ENCODE measurements at regions not wholly inside any gene's neighbourhood (a gene's known extent, or its start where the extent isn't known, plus 50 kb on each side); places are given as distances from the start of the nearest gene placed in this dataset.

GRCh38 chr16:6884002-6884401 is 448.6 kb upstream of the RBFOX1 start:
- Histone ChIP-seq H3K27me3 (ENCODE audit: control insufficient read depth in 1 of 2, insufficient read depth in 2 of 2, low read length in 2 of 2) (no peaks in the 10 kb centered on the region), H2AFZ (ENCODE audit: low read length) (no peak overlapping the region), H4K20me1 (ENCODE audit: insufficient read depth, low read length) (no peaks in the 10 kb centered on the region), H3K79me2 (ENCODE audit: insufficient read depth, low read length) (no peaks in the 10 kb centered on the region), H3K9me3 (ENCODE audit: low read length) (peaks cover 5% of the 10 kb centered on the region), H3K4me2 (ENCODE audit: low read depth, low read length) (no peak overlapping the region), H3K27ac (ENCODE audit: extremely low read length, insufficient read depth, low read length) (no peak overlapping the region), H3K36me3 (replicated peaks in 1 of 2; ENCODE audit: control insufficient read depth in 1 of 2, insufficient read depth in 2 of 2, low read length in 2 of 2) (no peaks in the 10 kb centered on the region), H3K9ac (ENCODE audit: insufficient read depth, low read depth, low read length) (no peak overlapping the region), H3K4me3 (replicated peaks in 1 of 3; ENCODE audit: insufficient read depth in 1 of 3, low read depth in 2 of 3, low read length in 3 of 3) (no peak overlapping the region), H3K4me1 (ENCODE audit: insufficient read depth, low read length) (no peaks in the 10 kb centered on the region)
- DNase-seq (ENCODE audit: low spot score) (no peak), ATAC-seq (no peak), FAIRE-seq (no peak)
- in situ Hi-C loops (cut with HindIII; ENCODE audit: extremely low pct_ligation_motif_present, low pct_unique_long_range_greater_than_20kb), result no loop called here
- CTCF ChIA-PET (ENCODE audit: low intra/inter-chr PET ratio, low total read pairs), result no interaction called here
- POLR2A ChIA-PET, result no interaction called here
- intact Hi-C loops (cut with micrococcal nuclease; ENCODE audit: unreplicated experiment), result no loop called here
- BruUV-seq (replicated peaks), result no TSS peak
- 25% methylated on average over 6 of the region's 7 CpGs for WGBS (ENCODE audit: low lambda C conversion rate)
- TF ChIP-seq NBN (conservative IDR thresholded peaks at IDR 0.05) (no peak), DR1 (CRISPR knock-in tag; IDR thresholded peaks at IDR 0.05) (no peak), CC2D1A (CRISPR knock-in tag; IDR thresholded peaks at IDR 0.05) (no peak), KIAA2018 (CRISPR knock-in tag; IDR thresholded peaks at IDR 0.05; ENCODE audit: borderline replicate concordance) (no peak), ZBTB25 (CRISPR knock-in tag; IDR thresholded peaks at IDR 0.05) (no peak), GABPA (IDR thresholded peaks at IDR 0.05; ENCODE audit: low read depth, low read length) (no peak), GABPA (CRISPR knock-in tag; IDR thresholded peaks at IDR 0.05; ENCODE audit: low read depth) (no peak), SP1 (IDR thresholded peaks at IDR 0.05) (no peak), SP1 (CRISPR knock-in tag; IDR thresholded peaks at IDR 0.05) (no peak), RFX1 (IDR thresholded peaks at IDR 0.05) (no peak), NR2F6 (IDR thresholded peaks at IDR 0.05) (no peak), NR2F6 (CRISPR knock-in tag; IDR thresholded peaks at IDR 0.05) (no peak), ZBTB7A (CRISPR knock-in tag; IDR thresholded peaks at IDR 0.05) (no peak), TAF1 (CRISPR knock-in tag; IDR thresholded peaks at IDR 0.05) (no peak), ZFP90 (CRISPR knock-in tag; IDR thresholded peaks at IDR 0.05; ENCODE audit: borderline replicate concordance) (no peak)
- TF ChIP-seq, protein P1, sequence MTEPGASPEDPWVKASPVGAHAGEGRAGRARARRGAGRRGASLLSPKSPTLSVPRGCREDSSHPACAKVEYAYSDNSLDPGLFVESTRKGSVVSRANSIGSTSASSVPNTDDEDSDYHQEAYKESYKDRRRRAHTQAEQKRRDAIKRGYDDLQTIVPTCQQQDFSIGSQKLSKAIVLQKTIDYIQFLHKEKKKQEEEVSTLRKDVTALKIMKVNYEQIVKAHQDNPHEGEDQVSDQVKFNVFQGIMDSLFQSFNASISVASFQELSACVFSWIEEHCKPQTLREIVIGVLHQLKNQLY (CRISPR knock-in tag; IDR thresholded peaks at IDR 0.05), result no peak
- TF ChIP-seq, protein P2, sequence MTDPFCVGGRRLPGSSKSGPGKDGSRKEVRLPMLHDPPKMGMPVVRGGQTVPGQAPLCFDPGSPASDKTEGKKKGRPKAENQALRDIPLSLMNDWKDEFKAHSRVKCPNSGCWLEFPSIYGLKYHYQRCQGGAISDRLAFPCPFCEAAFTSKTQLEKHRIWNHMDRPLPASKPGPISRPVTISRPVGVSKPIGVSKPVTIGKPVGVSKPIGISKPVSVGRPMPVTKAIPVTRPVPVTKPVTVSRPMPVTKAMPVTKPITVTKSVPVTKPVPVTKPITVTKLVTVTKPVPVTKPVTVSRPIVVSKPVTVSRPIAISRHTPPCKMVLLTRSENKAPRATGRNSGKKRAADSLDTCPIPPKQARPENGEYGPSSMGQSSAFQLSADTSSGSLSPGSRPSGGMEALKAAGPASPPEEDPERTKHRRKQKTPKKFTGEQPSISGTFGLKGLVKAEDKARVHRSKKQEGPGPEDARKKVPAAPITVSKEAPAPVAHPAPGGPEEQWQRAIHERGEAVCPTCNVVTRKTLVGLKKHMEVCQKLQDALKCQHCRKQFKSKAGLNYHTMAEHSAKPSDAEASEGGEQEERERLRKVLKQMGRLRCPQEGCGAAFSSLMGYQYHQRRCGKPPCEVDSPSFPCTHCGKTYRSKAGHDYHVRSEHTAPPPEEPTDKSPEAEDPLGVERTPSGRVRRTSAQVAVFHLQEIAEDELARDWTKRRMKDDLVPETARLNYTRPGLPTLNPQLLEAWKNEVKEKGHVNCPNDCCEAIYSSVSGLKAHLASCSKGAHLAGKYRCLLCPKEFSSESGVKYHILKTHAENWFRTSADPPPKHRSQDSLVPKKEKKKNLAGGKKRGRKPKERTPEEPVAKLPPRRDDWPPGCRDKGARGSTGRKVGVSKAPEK (CRISPR knock-in tag; IDR thresholded peaks at IDR 0.05; ENCODE audit: borderline replicate concordance), result no peak

All from HepG2 (cell line).